ENCODE measurements at regions not wholly inside any gene's neighbourhood (a gene's known extent, or its start where the extent isn't known, plus 50 kb on each side); places are given as distances from the start of the nearest gene placed in this dataset.

DNA sequence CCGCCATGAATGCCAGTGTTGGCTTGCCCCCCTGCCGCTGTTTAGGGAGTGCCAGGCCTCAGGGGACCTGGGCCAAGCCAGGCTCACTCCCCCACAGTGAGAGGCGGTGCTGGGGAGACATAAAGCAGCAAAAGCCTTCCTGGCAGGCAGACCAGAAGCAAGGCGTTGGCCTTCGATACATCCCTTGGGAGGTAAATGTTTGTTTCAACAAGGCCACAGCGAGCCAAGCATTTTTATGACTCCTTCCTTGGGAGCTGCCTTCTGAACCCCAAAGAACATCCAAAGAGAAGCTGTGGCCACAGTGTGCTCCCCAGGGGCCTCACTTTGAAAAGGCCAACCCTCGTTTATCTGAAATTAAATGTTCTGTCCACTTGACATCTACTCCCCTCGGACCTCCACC lies 119.7 kb upstream of the CIBAR2 start:
- no peak overlapping the region for H3K9ac ChIP-seq
- no peaks in the 10 kb centered on the region for H3K4me1 ChIP-seq (ENCODE audit: low read depth, poor library complexity, severe bottlenecking)
- H4K20me1 ChIP-seq (ENCODE audit: insufficient read depth): no peaks in the 10 kb centered on the region
- H3K27ac ChIP-seq: no peak overlapping the region
- peaks cover 71% of the 10 kb centered on the region for H3K27me3 ChIP-seq (ENCODE audit: insufficient read depth, low read depth)
- TF ChIP-seq, protein P1, sequence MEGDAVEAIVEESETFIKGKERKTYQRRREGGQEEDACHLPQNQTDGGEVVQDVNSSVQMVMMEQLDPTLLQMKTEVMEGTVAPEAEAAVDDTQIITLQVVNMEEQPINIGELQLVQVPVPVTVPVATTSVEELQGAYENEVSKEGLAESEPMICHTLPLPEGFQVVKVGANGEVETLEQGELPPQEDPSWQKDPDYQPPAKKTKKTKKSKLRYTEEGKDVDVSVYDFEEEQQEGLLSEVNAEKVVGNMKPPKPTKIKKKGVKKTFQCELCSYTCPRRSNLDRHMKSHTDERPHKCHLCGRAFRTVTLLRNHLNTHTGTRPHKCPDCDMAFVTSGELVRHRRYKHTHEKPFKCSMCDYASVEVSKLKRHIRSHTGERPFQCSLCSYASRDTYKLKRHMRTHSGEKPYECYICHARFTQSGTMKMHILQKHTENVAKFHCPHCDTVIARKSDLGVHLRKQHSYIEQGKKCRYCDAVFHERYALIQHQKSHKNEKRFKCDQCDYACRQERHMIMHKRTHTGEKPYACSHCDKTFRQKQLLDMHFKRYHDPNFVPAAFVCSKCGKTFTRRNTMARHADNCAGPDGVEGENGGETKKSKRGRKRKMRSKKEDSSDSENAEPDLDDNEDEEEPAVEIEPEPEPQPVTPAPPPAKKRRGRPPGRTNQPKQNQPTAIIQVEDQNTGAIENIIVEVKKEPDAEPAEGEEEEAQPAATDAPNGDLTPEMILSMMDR (conservative IDR thresholded peaks at IDR 0.05; ENCODE audit: low read depth, low read length): no peak
- H3K4me3 ChIP-seq (IDR thresholded peaks at IDR 0.05; ENCODE audit: insufficient read depth, low read depth, low read length): no peak overlapping the region
- H3K79me2 ChIP-seq (ENCODE audit: insufficient read depth, low read depth): no peaks in the 10 kb centered on the region
- no peak overlapping the region for H2AFZ ChIP-seq (ENCODE audit: low read depth)
- no peak overlapping the region for H3K4me2 ChIP-seq
- H3K36me3 ChIP-seq (ENCODE audit: insufficient read depth): no peaks in the 10 kb centered on the region

DNA sequence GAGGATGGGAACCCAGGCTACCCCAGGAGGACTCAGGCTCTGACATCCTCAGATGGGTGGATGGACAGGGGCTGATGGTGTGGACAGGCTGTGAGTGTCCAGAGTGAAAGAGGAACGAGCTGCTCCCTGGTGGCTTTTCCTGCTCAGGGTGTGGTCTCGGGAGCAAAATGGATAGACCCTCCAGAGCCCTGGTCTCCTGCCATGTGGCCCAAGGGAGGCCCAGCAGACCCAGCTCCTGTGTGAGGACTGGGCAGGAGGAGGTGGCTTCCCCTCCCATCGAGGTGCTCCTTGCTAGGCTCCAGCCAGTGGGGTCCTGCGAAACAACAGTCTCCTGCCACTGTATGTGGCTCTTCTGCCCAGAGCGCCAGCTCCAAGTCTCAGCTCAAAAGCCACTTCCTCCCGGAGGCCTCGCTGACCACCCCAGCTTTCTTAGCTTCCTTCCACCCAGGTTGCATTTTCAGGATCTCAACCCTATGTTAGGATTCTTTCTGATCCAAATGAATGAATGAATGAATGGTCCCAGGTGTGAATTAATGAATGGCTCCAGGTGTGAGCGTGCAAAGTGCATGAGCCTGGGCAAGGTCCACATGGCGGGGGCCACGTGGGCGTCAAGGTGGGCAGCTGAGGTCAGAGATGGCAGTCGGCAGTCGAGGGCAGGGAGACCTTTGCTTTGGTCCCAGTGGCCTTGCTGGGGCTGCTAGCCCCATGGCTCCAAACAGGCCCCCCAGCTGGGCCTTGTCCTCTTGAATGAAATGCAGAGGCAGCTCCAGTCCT lies 120.3 kb upstream of the CIBAR2 start:
- no peaks in the 10 kb centered on the region for H4K20me1 ChIP-seq (ENCODE audit: insufficient read depth)

DNA sequence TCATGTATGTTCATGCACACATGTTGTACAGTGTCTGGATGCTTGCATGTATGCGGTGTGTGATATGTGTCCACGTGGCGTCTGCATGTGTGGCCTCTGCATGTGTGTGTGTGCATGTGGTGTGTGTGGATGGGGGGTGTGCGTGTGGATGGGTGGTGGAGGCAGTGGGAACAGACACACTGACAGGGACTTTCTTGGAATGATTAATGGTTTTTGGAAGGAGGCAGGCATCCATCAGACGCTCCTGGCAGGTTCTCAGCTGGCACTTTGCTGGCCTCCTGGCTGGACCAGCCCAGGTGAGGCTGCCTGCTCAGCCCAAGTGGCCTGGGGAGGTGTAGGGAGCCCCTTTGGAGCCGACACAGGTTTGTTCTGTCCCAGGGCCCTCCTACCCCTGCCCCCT lies 121.2 kb upstream of the CIBAR2 start:
- no peaks in the 10 kb centered on the region for H3K4me1 ChIP-seq (ENCODE audit: low read depth, poor library complexity, severe bottlenecking)
- no peak overlapping the region for H3K27ac ChIP-seq
- H3K9ac ChIP-seq: no peak overlapping the region
- no peak overlapping the region for H3K4me3 ChIP-seq (IDR thresholded peaks at IDR 0.05; ENCODE audit: insufficient read depth, low read depth, low read length)
- H2AFZ ChIP-seq (ENCODE audit: low read depth): no peak overlapping the region
- H3K4me2 ChIP-seq: no peak overlapping the region
- no peaks in the 10 kb centered on the region for H4K20me1 ChIP-seq (ENCODE audit: insufficient read depth)
- H3K36me3 ChIP-seq (ENCODE audit: insufficient read depth): no peaks in the 10 kb centered on the region
- TF ChIP-seq, protein P1 (conservative IDR thresholded peaks at IDR 0.05; ENCODE audit: low read depth, low read length): no peak
- H3K27me3 ChIP-seq (ENCODE audit: insufficient read depth, low read depth): peaks cover 68% of the 10 kb centered on the region
- H3K79me2 ChIP-seq (ENCODE audit: insufficient read depth, low read depth): no peaks in the 10 kb centered on the region

More for the DNA sequence above, 120.3 kb upstream of the CIBAR2 start:
- no peak overlapping the region for H3K4me3 ChIP-seq (IDR thresholded peaks at IDR 0.05; ENCODE audit: insufficient read depth, low read depth, low read length)
- no peak overlapping the region for H3K27ac ChIP-seq
- TF ChIP-seq, protein P1 (conservative IDR thresholded peaks at IDR 0.05; ENCODE audit: low read depth, low read length): no peak
- H3K36me3 ChIP-seq (ENCODE audit: insufficient read depth): no peaks in the 10 kb centered on the region
- H3K27me3 ChIP-seq (ENCODE audit: insufficient read depth, low read depth): peaks cover 69% of the 10 kb centered on the region
- no peak overlapping the region for H3K4me2 ChIP-seq
- no peaks in the 10 kb centered on the region for H3K4me1 ChIP-seq (ENCODE audit: low read depth, poor library complexity, severe bottlenecking)
- no peak overlapping the region for H2AFZ ChIP-seq (ENCODE audit: low read depth)
- no peak overlapping the region for H3K9ac ChIP-seq
- H3K79me2 ChIP-seq (ENCODE audit: insufficient read depth, low read depth): no peaks in the 10 kb centered on the region

DNA sequence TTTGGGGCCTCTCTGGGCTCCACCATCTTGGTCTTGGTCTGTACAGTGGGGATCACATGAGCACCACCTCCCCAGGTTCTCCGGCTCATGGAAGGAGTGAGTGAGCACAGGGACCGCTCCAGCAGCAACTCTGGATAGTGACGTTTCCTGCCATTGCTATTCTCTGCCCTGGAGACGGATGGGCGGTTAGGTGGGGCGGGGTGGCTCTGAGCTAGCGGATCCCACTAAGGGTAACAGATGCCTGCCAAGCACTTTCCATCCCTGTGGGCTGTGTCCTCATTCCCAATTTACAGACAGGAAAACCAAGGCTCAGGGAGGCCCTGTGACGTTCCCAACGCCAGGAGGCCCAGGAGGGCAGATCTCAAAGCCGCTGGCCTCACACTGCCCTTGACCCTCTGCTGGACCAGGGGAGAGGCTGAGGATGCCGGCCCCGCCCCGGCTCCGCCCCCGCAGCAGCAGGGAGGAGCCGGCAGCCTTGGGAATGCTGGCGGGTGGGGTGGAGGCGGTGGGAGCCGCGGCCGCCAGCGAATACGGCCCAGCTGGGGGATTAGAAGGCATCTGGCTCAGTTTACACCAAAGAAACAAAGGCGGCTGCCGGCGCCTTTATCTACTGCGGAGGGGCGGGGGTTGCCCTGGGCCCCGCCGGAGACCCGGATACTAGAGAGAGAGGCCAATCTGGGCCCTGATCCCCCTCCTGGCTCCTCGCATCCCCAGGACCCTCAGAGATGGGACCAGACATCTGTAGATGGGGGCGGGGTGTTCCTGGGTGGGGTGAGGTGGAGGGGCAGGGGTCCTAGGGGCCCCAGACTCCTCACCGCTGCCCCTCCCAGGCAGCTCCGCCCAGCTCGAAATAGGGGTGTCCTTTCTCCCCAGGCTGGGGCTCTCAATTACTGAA lies 122.3 kb upstream of the CIBAR2 start:
- no peaks in the 10 kb centered on the region for H4K20me1 ChIP-seq (ENCODE audit: insufficient read depth)
- H3K4me2 ChIP-seq: no peak overlapping the region
- peaks cover 74% of the 10 kb centered on the region for H3K27me3 ChIP-seq (ENCODE audit: insufficient read depth, low read depth)
- H3K4me3 ChIP-seq (IDR thresholded peaks at IDR 0.05; ENCODE audit: insufficient read depth, low read depth, low read length): no peak overlapping the region
- H3K9ac ChIP-seq: no peak overlapping the region
- no peaks in the 10 kb centered on the region for H3K36me3 ChIP-seq (ENCODE audit: insufficient read depth)
- no peak overlapping the region for H2AFZ ChIP-seq (ENCODE audit: low read depth)
- no peak overlapping the region for H3K27ac ChIP-seq
- H3K79me2 ChIP-seq (ENCODE audit: insufficient read depth, low read depth): no peaks in the 10 kb centered on the region
- TF ChIP-seq, protein P1 (conservative IDR thresholded peaks at IDR 0.05; ENCODE audit: low read depth, low read length): no peak
- H3K4me1 ChIP-seq (ENCODE audit: low read depth, poor library complexity, severe bottlenecking): no peaks in the 10 kb centered on the region

Measured in KMS-11 (cell line).